Vagina (tissue), 2 donors: ENCODE measurements at regions not wholly inside any gene's neighbourhood (a gene's known extent, or its start where the extent isn't known, plus 50 kb on each side); places are given as distances from the start of the nearest gene placed in this dataset.

Experiments
- DNase-seq, 2 donors: peaks; one replicate each; pipeline ENCODE4 v3.0.0-alpha.2; 2017; ENCODE audit errors: extremely low spot score in 2 of 2
- H3K27ac ChIP-seq: fragments of 200-600 bp; sonication (generic); one replicate; pipeline ENCODE4 v1.5.1; 2019
- H3K27me3 ChIP-seq: fragments of 200-600 bp; sonication (generic); one replicate; pipeline ENCODE4 v1.5.1; 2019
- H3K36me3 ChIP-seq, 2 donors: fragments of 200-600 bp; sonication (generic); one replicate each; pipeline ENCODE4 v1.5.1; 2017 to 2019
- H3K4me1 ChIP-seq: fragments of 200-600 bp; sonication (generic); one replicate; pipeline ENCODE4 v1.5.1; 2019
- H3K4me3 ChIP-seq, 2 donors: fragments of 200-600 bp; sonication (generic); 1 replicate in 1 of 2; 2 replicates in 1 of 2; pipeline ENCODE4 v1.5.1; 2016 to 2019
- H3K9me3 ChIP-seq: fragments of 200-600 bp; sonication (generic); one replicate; pipeline ENCODE4 v1.5.1; 2019
- CTCF ChIP-seq, 3 experiments: fragments of 450-650 bp in 2 of 3; fragments of 200-600 bp in 1 of 3; sonication (generic) in 1 of 3; IDR thresholded peaks; one replicate each; pipeline ENCODE4 v1.5.1; 2017 to 2019; ENCODE audit warnings: antibody characterized with exemption in 3 of 3, mild to moderate bottlenecking in 2 of 3, moderate library complexity in 2 of 3
- POLR2A ChIP-seq, 2 donors: fragments of 450-650 bp; IDR thresholded peaks; one replicate each; pipeline ENCODE4 v1.6.1; 2017; ENCODE audit warnings: antibody characterized with exemption in 2 of 2, mild to moderate bottlenecking in 2 of 2, moderate library complexity in 2 of 2
- POLR2AphosphoS5 ChIP-seq, 2 donors: sonication (generic); formaldehyde crosslinking; IDR thresholded peaks; one replicate each; pipeline ENCODE4 v1.9.0; 2017; ENCODE audit warnings: antibody characterized with exemption in 2 of 2, mild to moderate bottlenecking in 2 of 2, low read depth in 1 of 2; ENCODE audit not compliant: insufficient read depth in 1 of 2
- intact Hi-C: fragments of 100-400 bp; cut with DNase I; formaldehyde crosslinking; loops from one replicate; pipeline ENCODE4 v1.15.1; 2023

- no peak for DNase-seq
- no peaks in the 10 kb centered on the region for H3K4me1 ChIP-seq
- H3K4me3 ChIP-seq: no peak overlapping the region
- no peak overlapping the region for H3K27ac ChIP-seq
- no peak for TF ChIP-seq CTCF (IDR thresholded peaks at IDR 0.05)
- no peak for TF ChIP-seq POLR2AphosphoS5 (IDR thresholded peaks at IDR 0.05; ENCODE audit: insufficient read depth in 1 of 2, low read depth in 1 of 2)
- TF ChIP-seq POLR2A (IDR thresholded peaks at IDR 0.05): no peak
- H3K36me3 ChIP-seq: no peaks in the 10 kb centered on the region
- H3K9me3 ChIP-seq: no peaks in the 10 kb centered on the region
- intact Hi-C loops: no loop called here
- no peaks in the 10 kb centered on the region for H3K27me3 ChIP-seq
These were observed 600.5 kb downstream of the NPHP4 start for GRCh38 chr1:5391725-5392124.

GRCh38 chr1:5390504-5390903 is 601.7 kb downstream of the NPHP4 start:
- Histone ChIP-seq H3K27ac (no peak overlapping the region), H3K4me3 (no peak overlapping the region), H3K9me3 (no peaks in the 10 kb centered on the region), H3K27me3 (no peaks in the 10 kb centered on the region), H3K4me1 (no peaks in the 10 kb centered on the region), H3K36me3 (no peaks in the 10 kb centered on the region)
- no peak for DNase-seq
- TF ChIP-seq CTCF (IDR thresholded peaks at IDR 0.05) (no peak), POLR2A (IDR thresholded peaks at IDR 0.05) (no peak), POLR2AphosphoS5 (IDR thresholded peaks at IDR 0.05; ENCODE audit: insufficient read depth in 1 of 2, low read depth in 1 of 2) (no peak)
- intact Hi-C loops: no loop called here

- H3K9me3 ChIP-seq: no peaks in the 10 kb centered on the region
- H3K27me3 ChIP-seq: no peaks in the 10 kb centered on the region
- H3K27ac ChIP-seq: no peak overlapping the region
- no peak for DNase-seq
- TF ChIP-seq POLR2A (IDR thresholded peaks at IDR 0.05) (no peak), CTCF (IDR thresholded peaks at IDR 0.05) (no peak), POLR2AphosphoS5 (IDR thresholded peaks at IDR 0.05; ENCODE audit: insufficient read depth in 1 of 2, low read depth in 1 of 2) (no peak)
- no peaks in the 10 kb centered on the region for H3K36me3 ChIP-seq
- intact Hi-C loops: no loop called here
- H3K4me3 ChIP-seq: no peak overlapping the region
- H3K4me1 ChIP-seq: no peaks in the 10 kb centered on the region
These were observed 602.9 kb downstream of the NPHP4 start for GRCh38 chr1:5389101-5389885.

- Histone ChIP-seq H3K4me1 (no peaks in the 10 kb centered on the region), H3K27me3 (no peaks in the 10 kb centered on the region), H3K27ac (no peak overlapping the region), H3K36me3 (no peaks in the 10 kb centered on the region), H3K9me3 (no peaks in the 10 kb centered on the region), H3K4me3 (no peak overlapping the region)
- TF ChIP-seq POLR2AphosphoS5 (IDR thresholded peaks at IDR 0.05; ENCODE audit: insufficient read depth in 1 of 2, low read depth in 1 of 2) (no peak), CTCF (IDR thresholded peaks at IDR 0.05) (no peak)
- no peak for DNase-seq
- intact Hi-C loops: no loop called here
These were observed 603.6 kb downstream of the NPHP4 start for GRCh38 chr1:5388622-5389021.

GRCh38 chr1:5386371-5386770 is 605.9 kb downstream of the NPHP4 start:
- no peaks in the 10 kb centered on the region for H3K4me1 ChIP-seq
- DNase-seq: no peak
- intact Hi-C loops: no loop called here
- H3K9me3 ChIP-seq: no peaks in the 10 kb centered on the region
- H3K27me3 ChIP-seq: no peaks in the 10 kb centered on the region
- TF ChIP-seq POLR2A (IDR thresholded peaks at IDR 0.05) (no peak), CTCF (IDR thresholded peaks at IDR 0.05) (no peak), POLR2AphosphoS5 (IDR thresholded peaks at IDR 0.05; ENCODE audit: insufficient read depth in 1 of 2, low read depth in 1 of 2) (no peak)
- no peaks in the 10 kb centered on the region for H3K36me3 ChIP-seq
- no peak overlapping the region for H3K4me3 ChIP-seq
- no peak overlapping the region for H3K27ac ChIP-seq
